OCI-LY1 (cell line): ENCODE measurements at regions not wholly inside any gene's neighbourhood (a gene's known extent, or its start where the extent isn't known, plus 50 kb on each side); places are given as distances from the start of the nearest gene placed in this dataset.

Experiments used
- H2AFZ ChIP-seq: fragments of 200-600 bp; sonication (generic), shearing (Covaris generic); 2 replicates; pipeline ENCODE4 v1.6.0; 2014; ENCODE audit warnings: antibody characterized with exemption, mild to moderate bottlenecking, low read length
- H3F3A ChIP-seq: fragments of 200-600 bp; sonication (generic), shearing (Covaris generic); 2 replicates; pipeline ENCODE4 v1.6.0; 2014; ENCODE audit warnings: mild to moderate bottlenecking, antibody characterized with exemption, low read length, moderate library complexity; ENCODE audit not compliant: insufficient read depth
- H3K27ac ChIP-seq: fragments of 200-600 bp; sonication (generic); 2 replicates; pipeline ENCODE4 v1.5.1; 2014; ENCODE audit warnings: low read length, mixed run types, mild to moderate bottlenecking, low read depth; ENCODE audit not compliant: poor library complexity, severe bottlenecking
- H3K27me3 ChIP-seq: fragments of 200-600 bp; sonication (generic); 2 replicates; pipeline ENCODE4 v1.6.0; 2014; ENCODE audit warnings: antibody characterized with exemption, mild to moderate bottlenecking, low read length, moderate library complexity; ENCODE audit not compliant: insufficient read depth
- H3K36me3 ChIP-seq: fragments of 200-600 bp; sonication (generic); 2 replicates; pipeline ENCODE4 v1.6.1; 2014; ENCODE audit warnings: mild to moderate bottlenecking, antibody characterized with exemption, low read length, moderate library complexity, mixed read lengths; ENCODE audit not compliant: insufficient read depth
- H3K4me1 ChIP-seq: fragments of 200-600 bp; sonication (generic); 2 replicates; pipeline ENCODE4 v1.5.1; 2014; ENCODE audit warnings: mild to moderate bottlenecking, low read length, moderate library complexity; ENCODE audit not compliant: insufficient read depth, severe bottlenecking
- H3K4me2 ChIP-seq: fragments of 200-600 bp; sonication (generic), shearing (Covaris generic); 2 replicates; pipeline ENCODE4 v1.6.1; 2014; ENCODE audit warnings: low read length
- H3K4me3 ChIP-seq: fragments of 200-600 bp; sonication (generic); 2 replicates; pipeline ENCODE4 v1.5.1; 2014; ENCODE audit warnings: low read length, low read depth, mild to moderate bottlenecking, mixed read lengths; ENCODE audit not compliant: poor library complexity, severe bottlenecking
- H3K79me2 ChIP-seq: fragments of 200-600 bp; shearing (Covaris generic); 2 replicates; pipeline ENCODE4 v1.6.1; 2016; ENCODE audit warnings: mixed run types, low read length, mixed read lengths; ENCODE audit not compliant: insufficient read depth
- H3K9ac ChIP-seq: fragments of 200-600 bp; sonication (generic), shearing (Covaris generic); 2 replicates; pipeline ENCODE4 v1.6.1; 2014; ENCODE audit warnings: mild to moderate bottlenecking, low read length, mixed read lengths
- H3K9me2 ChIP-seq: fragments of 200-600 bp; sonication (generic), shearing (Covaris generic); 2 replicates; pipeline ENCODE4 v1.6.1; 2014; ENCODE audit warnings: low read depth, mild to moderate bottlenecking, low read length, mixed read lengths
- H3K9me3 ChIP-seq: fragments of 200-600 bp; shearing (Covaris generic); 2 replicates; pipeline ENCODE4 v1.6.1; 2014; ENCODE audit warnings: low read length, mixed read lengths
- H4K20me1 ChIP-seq: fragments of 200-600 bp; sonication (generic), shearing (Covaris generic); 2 replicates; pipeline ENCODE4 v1.6.0; 2016; ENCODE audit warnings: mild to moderate bottlenecking, low read length; ENCODE audit not compliant: insufficient read depth
- EZH2 ChIP-seq: fragments of 200-600 bp; sonication (generic), shearing (Covaris generic); IDR thresholded peaks from 2 replicates; pipeline ENCODE4 v1.8.0; 2017; ENCODE audit warnings: borderline replicate concordance, mixed run types, mild to moderate bottlenecking, antibody characterized with exemption, low read length, moderate library complexity, mixed read lengths
- TF ChIP-seq, protein P1 (sequence below): fragments of 200-600 bp; sonication (generic), shearing (Covaris generic); IDR thresholded peaks from 2 replicates; pipeline ENCODE4 v1.5.1; 2017; ENCODE audit warnings: mild to moderate bottlenecking, antibody characterized with exemption, low read length, moderate library complexity, mixed read lengths

GRCh38 chr4:15240764-15241163 lies 187.1 kb upstream of the C1QTNF7 start:
- H3K36me3 ChIP-seq = no peaks in the 10 kb centered on the region
- H3K9me3 ChIP-seq = no peaks in the 10 kb centered on the region
- H3K79me2 ChIP-seq = no peaks in the 10 kb centered on the region
- H3F3A ChIP-seq = no peaks in the 10 kb centered on the region
- no peak overlapping the region for H3K4me2 ChIP-seq
- no peaks in the 10 kb centered on the region for H3K9me2 ChIP-seq
- H3K4me1 ChIP-seq = no peaks in the 10 kb centered on the region
- H3K4me3 ChIP-seq = no peak overlapping the region
- no peak overlapping the region for H2AFZ ChIP-seq
- no peaks in the 10 kb centered on the region for H4K20me1 ChIP-seq
- H3K9ac ChIP-seq = no peak overlapping the region
- H3K27ac ChIP-seq = no peak overlapping the region
- no peaks in the 10 kb centered on the region for H3K27me3 ChIP-seq
- TF ChIP-seq EZH2 = no peak
- TF ChIP-seq, protein P1, sequence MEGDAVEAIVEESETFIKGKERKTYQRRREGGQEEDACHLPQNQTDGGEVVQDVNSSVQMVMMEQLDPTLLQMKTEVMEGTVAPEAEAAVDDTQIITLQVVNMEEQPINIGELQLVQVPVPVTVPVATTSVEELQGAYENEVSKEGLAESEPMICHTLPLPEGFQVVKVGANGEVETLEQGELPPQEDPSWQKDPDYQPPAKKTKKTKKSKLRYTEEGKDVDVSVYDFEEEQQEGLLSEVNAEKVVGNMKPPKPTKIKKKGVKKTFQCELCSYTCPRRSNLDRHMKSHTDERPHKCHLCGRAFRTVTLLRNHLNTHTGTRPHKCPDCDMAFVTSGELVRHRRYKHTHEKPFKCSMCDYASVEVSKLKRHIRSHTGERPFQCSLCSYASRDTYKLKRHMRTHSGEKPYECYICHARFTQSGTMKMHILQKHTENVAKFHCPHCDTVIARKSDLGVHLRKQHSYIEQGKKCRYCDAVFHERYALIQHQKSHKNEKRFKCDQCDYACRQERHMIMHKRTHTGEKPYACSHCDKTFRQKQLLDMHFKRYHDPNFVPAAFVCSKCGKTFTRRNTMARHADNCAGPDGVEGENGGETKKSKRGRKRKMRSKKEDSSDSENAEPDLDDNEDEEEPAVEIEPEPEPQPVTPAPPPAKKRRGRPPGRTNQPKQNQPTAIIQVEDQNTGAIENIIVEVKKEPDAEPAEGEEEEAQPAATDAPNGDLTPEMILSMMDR = no peak

DNA sequence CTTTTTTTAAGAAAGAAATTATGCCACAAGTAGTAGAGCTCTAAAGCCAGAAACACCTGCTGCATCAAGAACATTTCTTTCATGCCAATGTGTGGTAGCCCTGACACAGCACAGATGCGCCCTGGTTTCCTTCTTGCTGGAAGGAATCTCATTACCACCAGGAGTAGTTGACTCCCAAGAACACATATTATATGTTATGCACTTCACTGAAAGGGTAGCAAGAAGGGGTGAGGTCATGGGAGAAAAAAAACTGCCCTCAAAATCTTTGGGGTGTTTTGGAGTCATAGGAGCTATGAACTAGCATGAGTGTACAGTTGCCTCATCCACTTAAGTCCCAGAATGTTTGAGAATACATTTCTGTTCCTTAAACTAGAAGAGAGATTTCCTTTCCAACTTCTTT lies 185.8 kb upstream of the C1QTNF7 start:
- H4K20me1 ChIP-seq = no peaks in the 10 kb centered on the region
- TF ChIP-seq EZH2 = no peak
- TF ChIP-seq, protein P1 = no peak
- no peak overlapping the region for H3K9ac ChIP-seq
- H3K27ac ChIP-seq = no peak overlapping the region
- H3K4me2 ChIP-seq = no peak overlapping the region
- no peaks in the 10 kb centered on the region for H3K27me3 ChIP-seq
- H3K9me2 ChIP-seq = no peaks in the 10 kb centered on the region
- no peaks in the 10 kb centered on the region for H3K4me1 ChIP-seq
- H3K79me2 ChIP-seq = no peaks in the 10 kb centered on the region
- no peak overlapping the region for H3K4me3 ChIP-seq
- H2AFZ ChIP-seq = no peak overlapping the region
- H3K36me3 ChIP-seq = no peaks in the 10 kb centered on the region
- H3K9me3 ChIP-seq = no peaks in the 10 kb centered on the region
- H3F3A ChIP-seq = no peaks in the 10 kb centered on the region

DNA sequence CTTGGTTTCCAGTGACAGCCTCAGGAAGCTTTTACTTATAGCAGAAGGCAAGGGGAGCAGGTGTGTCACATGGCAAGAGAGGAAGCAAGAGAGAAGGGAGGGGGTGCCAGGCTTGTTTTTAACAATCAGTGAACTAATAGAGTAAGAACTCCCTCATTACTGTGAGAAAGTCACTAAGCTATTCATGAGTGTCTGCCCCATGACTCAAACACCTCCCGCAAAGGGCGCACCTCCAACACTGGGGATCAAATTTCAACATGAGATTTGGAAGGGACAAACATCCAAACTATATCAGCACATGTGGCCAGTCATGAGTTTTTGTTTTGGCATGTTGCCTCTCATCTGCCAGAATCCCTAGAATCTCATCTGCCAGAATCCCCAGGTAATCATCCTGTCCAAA lies 183.5 kb upstream of the C1QTNF7 start:
- H3K9ac ChIP-seq = no peak overlapping the region
- no peaks in the 10 kb centered on the region for H3K36me3 ChIP-seq
- no peak overlapping the region for H2AFZ ChIP-seq
- no peaks in the 10 kb centered on the region for H4K20me1 ChIP-seq
- no peak for TF ChIP-seq EZH2
- TF ChIP-seq, protein P1 = no peak
- H3K79me2 ChIP-seq = no peaks in the 10 kb centered on the region
- H3K4me3 ChIP-seq = no peak overlapping the region
- H3K27ac ChIP-seq = no peak overlapping the region
- H3K4me1 ChIP-seq = no peaks in the 10 kb centered on the region
- no peak overlapping the region for H3K4me2 ChIP-seq
- H3K9me2 ChIP-seq = no peaks in the 10 kb centered on the region
- no peaks in the 10 kb centered on the region for H3K27me3 ChIP-seq
- H3F3A ChIP-seq = no peaks in the 10 kb centered on the region
- no peaks in the 10 kb centered on the region for H3K9me3 ChIP-seq
